NCI-H1105 treated with DMSO at 0.1 percent for 48 hours (cell line): ENCODE measurements at regions not wholly inside any gene's neighbourhood (a gene's known extent, or its start where the extent isn't known, plus 50 kb on each side); places are given as distances from the start of the nearest gene placed in this dataset.
"Not testable (repeated sequence)": the region's sequence is repeated elsewhere in the genome, so short reads cannot be mapped to it uniquely, and the experiment has no call there.

Experiments used
- DNase-seq: peaks from one replicate; lab custom pipeline; 2025; lab: John Stamatoyannopoulos, UW

GRCh38 chr4:102397056-102397455, 51.8 kb upstream of the SLC39A8 start:
- DNase-seq: not testable (repeated sequence)

- DNase-seq: no peak
Observed at GRCh38 chr4:102399021-102399420, 53.7 kb upstream of the SLC39A8 start.

GRCh38 chr4:102400898-102401297, 55.6 kb upstream of the SLC39A8 start:
- no peak for DNase-seq

GRCh38 chr4:102402223-102402622, 56.9 kb upstream of the SLC39A8 start:
- no peak for DNase-seq

- no peak for DNase-seq
Observed at GRCh38 chr4:102403116-102403515, 57.8 kb upstream of the SLC39A8 start.

- no peak for DNase-seq
Observed at GRCh38 chr4:102404431-102404969, 59.2 kb upstream of the SLC39A8 start.

GRCh38 chr4:102405821-102406401, 60.6 kb upstream of the SLC39A8 start:
- no peak for DNase-seq

- DNase-seq: not testable (repeated sequence)
Observed at GRCh38 chr4:102410884-102411283, 65.6 kb upstream of the SLC39A8 start.

- DNase-seq: no peak
Observed at GRCh38 chr4:102411408-102411807, 66.1 kb upstream of the SLC39A8 start.

GRCh38 chr4:102416765-102417164, 71.5 kb upstream of the SLC39A8 start:
- DNase-seq: no peak

GRCh38 chr4:102420563-102421398, 75.5 kb upstream of the SLC39A8 start:
- DNase-seq: peak; percentile 9

- no peak for DNase-seq
Observed at GRCh38 chr4:102422843-102423242, 77.6 kb upstream of the SLC39A8 start.

- DNase-seq: no peak
Observed at GRCh38 chr4:102423375-102423774, 77.8 kb upstream of the NFKB1 start.

GRCh38 chr4:102427371-102427998, 73.7 kb upstream of the NFKB1 start:
- DNase-seq: no peak

GRCh38 chr4:102428122-102428521, 73.0 kb upstream of the NFKB1 start:
- no peak for DNase-seq

- no peak for DNase-seq
Observed at GRCh38 chr4:102429553-102429952, 71.6 kb upstream of the NFKB1 start.

- DNase-seq: peak; percentile 11
Observed at GRCh38 chr4:102430461-102430910, 70.7 kb upstream of the NFKB1 start.

GRCh38 chr4:102431608-102431961, 69.6 kb upstream of the NFKB1 start:
- no peak for DNase-seq

GRCh38 chr4:102437111-102437510, 64.0 kb upstream of the NFKB1 start:
- no peak for DNase-seq

- no peak for DNase-seq
Observed at GRCh38 chr4:102438396-102439235, 62.5 kb upstream of the NFKB1 start.

- peak; percentile 52 for DNase-seq
Observed at GRCh38 chr4:102439236-102439614, 61.9 kb upstream of the NFKB1 start.

GRCh38 chr4:102439812-102440211, 61.3 kb upstream of the NFKB1 start:
- DNase-seq: no peak
